NB4 (cell line): ENCODE measurements at regions not wholly inside any gene's neighbourhood (a gene's known extent, or its start where the extent isn't known, plus 50 kb on each side); places are given as distances from the start of the nearest gene placed in this dataset.

Experiments
- MAX ChIP-seq: IDR thresholded peaks from 2 replicates; pipeline ENCODE4 v1.6.1; 2011; ENCODE audit warnings: low read depth, low read length
- MYC ChIP-seq: IDR thresholded peaks from 2 replicates; pipeline ENCODE4 v1.6.1; 2011; ENCODE audit warnings: low read depth, low read length
- POLR2A ChIP-seq: IDR thresholded peaks from 2 replicates; pipeline ENCODE4 v1.6.1; 2011; ENCODE audit warnings: mild to moderate bottlenecking; ENCODE audit not compliant: insufficient read length; ENCODE audit errors: extremely low read depth
- TF ChIP-seq, protein P1 (sequence below): IDR thresholded peaks from one replicate; pipeline ENCODE4 v1.5.1; 2012; ENCODE audit warnings: low read depth, low read length

DNA sequence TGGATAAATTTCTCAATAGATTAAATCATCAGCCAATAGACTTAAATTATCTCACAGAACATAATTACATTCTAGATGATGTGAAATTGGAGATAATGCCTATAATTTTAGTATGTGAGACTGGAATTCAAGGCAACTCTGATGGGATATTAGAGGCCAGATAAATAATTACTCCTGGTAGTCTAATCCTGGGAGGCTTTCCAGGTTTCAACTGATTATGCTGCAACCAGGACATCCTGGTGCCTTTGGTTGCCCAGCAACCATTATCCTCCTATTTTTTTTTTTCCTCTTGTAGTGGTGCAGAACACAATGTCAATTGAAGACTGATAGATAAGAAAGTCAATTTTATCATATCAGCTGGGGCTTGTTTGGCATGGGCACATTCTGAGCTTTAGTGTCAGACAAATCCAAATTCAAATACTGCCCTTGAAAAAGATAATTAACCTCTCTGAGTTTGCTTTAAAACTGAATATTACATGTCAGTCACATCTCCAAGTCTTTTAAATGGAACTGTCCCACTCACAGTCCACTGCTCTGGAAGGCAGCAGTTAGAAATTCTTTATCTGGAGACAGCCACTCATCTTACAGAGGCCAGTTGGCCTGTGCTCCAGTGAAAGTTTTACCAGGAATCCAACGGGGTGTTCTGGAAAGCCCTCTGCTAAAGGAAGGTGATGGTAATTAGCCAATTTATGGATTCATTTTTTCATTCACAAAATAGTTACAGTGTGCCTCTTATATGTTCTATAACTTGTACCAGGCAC lies 95.3 kb upstream of the GUCY1A1 start:
- TF ChIP-seq, protein P1, sequence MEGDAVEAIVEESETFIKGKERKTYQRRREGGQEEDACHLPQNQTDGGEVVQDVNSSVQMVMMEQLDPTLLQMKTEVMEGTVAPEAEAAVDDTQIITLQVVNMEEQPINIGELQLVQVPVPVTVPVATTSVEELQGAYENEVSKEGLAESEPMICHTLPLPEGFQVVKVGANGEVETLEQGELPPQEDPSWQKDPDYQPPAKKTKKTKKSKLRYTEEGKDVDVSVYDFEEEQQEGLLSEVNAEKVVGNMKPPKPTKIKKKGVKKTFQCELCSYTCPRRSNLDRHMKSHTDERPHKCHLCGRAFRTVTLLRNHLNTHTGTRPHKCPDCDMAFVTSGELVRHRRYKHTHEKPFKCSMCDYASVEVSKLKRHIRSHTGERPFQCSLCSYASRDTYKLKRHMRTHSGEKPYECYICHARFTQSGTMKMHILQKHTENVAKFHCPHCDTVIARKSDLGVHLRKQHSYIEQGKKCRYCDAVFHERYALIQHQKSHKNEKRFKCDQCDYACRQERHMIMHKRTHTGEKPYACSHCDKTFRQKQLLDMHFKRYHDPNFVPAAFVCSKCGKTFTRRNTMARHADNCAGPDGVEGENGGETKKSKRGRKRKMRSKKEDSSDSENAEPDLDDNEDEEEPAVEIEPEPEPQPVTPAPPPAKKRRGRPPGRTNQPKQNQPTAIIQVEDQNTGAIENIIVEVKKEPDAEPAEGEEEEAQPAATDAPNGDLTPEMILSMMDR: no peak
- TF ChIP-seq POLR2A (no peak), MAX (no peak), MYC (no peak)
